ENCODE measurements at regions not wholly inside any gene's neighbourhood (a gene's known extent, or its start where the extent isn't known, plus 50 kb on each side); places are given as distances from the start of the nearest gene placed in this dataset.

- DNase-seq = no peak
- no peaks in the 10 kb centered on the region for H3K27me3 Mint-ChIP-seq
- CTCF ChIA-PET = interaction anchor here (0.6 kb wide), 1 partner anchor 1119 kb away, joined by 3 read pairs; no protein-coding TSS in a partner anchor
- H3K9me3 Mint-ChIP-seq (ENCODE audit: low read depth) = no peaks in the 10 kb centered on the region
- H3K4me3 Mint-ChIP-seq = no peak overlapping the region
- no peaks in the 10 kb centered on the region for H3K36me3 Mint-ChIP-seq (ENCODE audit: low read depth)
- no peak for ATAC-seq
- no peak overlapping the region for H3K27ac Mint-ChIP-seq
- POLR2A ChIA-PET = no interaction called here
- no peaks in the 10 kb centered on the region for H3K4me1 Mint-ChIP-seq
- intact Hi-C loops (cut with DNase I, micrococcal nuclease) = no loop called here
Measured at GRCh38 chr12:83805156-83805772, 1107.3 kb downstream of the SLC6A15 start.

DNA sequence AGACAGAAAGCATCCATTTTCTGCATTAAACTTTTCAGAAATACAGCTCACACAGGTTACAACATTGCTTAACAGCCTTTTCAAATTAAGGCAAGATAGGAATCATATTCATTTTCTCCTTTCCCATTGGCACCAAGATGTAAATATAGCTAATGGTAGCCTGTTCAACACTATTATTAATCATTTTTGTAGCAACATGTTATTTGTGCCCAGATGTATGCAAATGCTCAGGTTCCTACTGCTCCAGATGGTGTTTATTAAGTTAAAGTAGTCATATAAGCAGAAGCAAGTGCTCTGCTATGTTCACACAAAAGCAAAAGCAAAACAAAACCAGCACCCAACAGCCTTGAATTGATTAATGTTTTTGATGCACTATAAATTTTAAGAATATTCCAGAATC lies 1110.6 kb downstream of the SLC6A15 start:
- no peak for DNase-seq
- no peaks in the 10 kb centered on the region for H3K36me3 Mint-ChIP-seq (ENCODE audit: low read depth)
- intact Hi-C loops (cut with DNase I, micrococcal nuclease) = no loop called here
- ChIA-PET POLR2A (no interaction called here), CTCF (no interaction called here)
- H3K4me1 Mint-ChIP-seq = no peaks in the 10 kb centered on the region
- H3K9me3 Mint-ChIP-seq (ENCODE audit: low read depth) = no peaks in the 10 kb centered on the region
- no peak overlapping the region for H3K4me3 Mint-ChIP-seq
- H3K27ac Mint-ChIP-seq = no peak overlapping the region
- H3K27me3 Mint-ChIP-seq = no peaks in the 10 kb centered on the region
- ATAC-seq = no peak

DNA sequence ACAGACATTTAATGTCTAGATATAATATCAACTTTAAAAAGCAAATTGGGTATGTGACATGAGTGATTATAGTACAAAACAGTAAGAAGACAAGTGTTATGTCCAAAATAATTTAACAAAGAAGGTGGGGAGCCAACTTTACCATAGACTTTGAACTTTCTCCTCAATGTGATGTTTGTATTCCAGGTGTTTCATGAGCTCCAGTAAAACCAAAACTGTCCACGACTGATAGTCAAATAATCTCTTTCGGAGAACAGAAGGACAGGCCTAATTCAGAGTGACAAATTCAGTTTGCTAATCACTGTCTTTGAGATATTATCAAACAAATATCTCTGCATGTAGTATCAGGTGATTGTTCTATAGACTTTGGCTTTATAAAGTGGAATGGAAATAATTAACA lies 1112.6 kb downstream of the SLC6A15 start:
- no peak overlapping the region for H3K27ac Mint-ChIP-seq
- H3K36me3 Mint-ChIP-seq (ENCODE audit: low read depth) = no peaks in the 10 kb centered on the region
- no peaks in the 10 kb centered on the region for H3K9me3 Mint-ChIP-seq (ENCODE audit: low read depth)
- CTCF ChIA-PET = no interaction called here
- DNase-seq (no peak), ATAC-seq (no peak)
- H3K27me3 Mint-ChIP-seq = no peaks in the 10 kb centered on the region
- no peak overlapping the region for H3K4me3 Mint-ChIP-seq
- POLR2A ChIA-PET = no interaction called here
- no peaks in the 10 kb centered on the region for H3K4me1 Mint-ChIP-seq
- intact Hi-C loops (cut with DNase I, micrococcal nuclease) = no loop called here

DNA sequence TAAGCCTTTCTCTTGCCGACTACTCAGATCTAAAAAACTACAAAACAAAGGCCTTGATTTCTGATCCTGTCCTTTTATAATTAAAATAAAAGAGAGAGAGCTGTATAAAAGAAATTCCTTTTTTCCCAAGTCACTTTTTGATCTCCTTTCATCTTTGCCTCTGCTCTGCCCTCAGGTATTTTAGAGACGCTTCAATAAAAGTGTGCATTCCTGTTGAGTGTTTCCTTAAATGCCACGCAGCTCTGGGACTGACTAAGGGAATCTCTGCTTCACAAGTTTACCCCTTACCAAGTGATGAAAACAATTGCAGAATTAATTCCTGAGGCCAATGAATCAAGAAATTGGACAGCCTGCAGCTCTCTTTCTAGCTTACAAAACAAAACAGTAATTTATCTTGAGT lies 1109.8 kb downstream of the TMTC2 start:
- H3K36me3 Mint-ChIP-seq (ENCODE audit: low read depth) = no peaks in the 10 kb centered on the region
- H3K4me1 Mint-ChIP-seq = no peaks in the 10 kb centered on the region
- ATAC-seq (no peak), DNase-seq (no peak)
- no peaks in the 10 kb centered on the region for H3K9me3 Mint-ChIP-seq (ENCODE audit: low read depth)
- H3K27ac Mint-ChIP-seq = no peak overlapping the region
- POLR2A ChIA-PET = no interaction called here
- H3K27me3 Mint-ChIP-seq = no peaks in the 10 kb centered on the region
- CTCF ChIA-PET = no interaction called here
- intact Hi-C loops (cut with DNase I, micrococcal nuclease) = no loop called here
- H3K4me3 Mint-ChIP-seq = no peak overlapping the region

DNA sequence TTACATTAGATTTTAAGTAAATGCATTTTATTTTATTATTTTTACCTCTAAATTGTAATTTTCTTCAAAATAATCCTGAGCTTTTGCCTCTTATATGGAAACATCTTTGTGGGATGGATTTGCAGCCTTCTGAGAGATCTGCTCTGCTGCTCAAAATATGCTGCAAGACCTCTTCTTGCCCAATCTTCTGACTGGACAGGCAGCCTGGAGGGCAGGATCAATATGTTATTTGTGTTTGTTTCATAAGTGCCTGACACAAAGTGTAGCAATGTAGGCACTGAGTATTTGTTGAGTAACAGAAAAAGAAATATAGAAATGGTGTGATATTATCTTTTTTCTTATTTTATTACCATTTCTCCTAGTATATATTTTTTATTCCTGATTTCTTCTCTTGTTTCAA lies 1106.9 kb downstream of the TMTC2 start:
- intact Hi-C loops (cut with DNase I, micrococcal nuclease) = no loop called here
- CTCF ChIA-PET = no interaction called here
- Mint-ChIP-seq H3K27me3 (no peaks in the 10 kb centered on the region), H3K4me3 (no peak overlapping the region), H3K36me3 (ENCODE audit: low read depth) (no peaks in the 10 kb centered on the region), H3K9me3 (ENCODE audit: low read depth) (no peaks in the 10 kb centered on the region), H3K27ac (no peak overlapping the region), H3K4me1 (no peaks in the 10 kb centered on the region)
- ATAC-seq = no peak
- POLR2A ChIA-PET = no interaction called here
- DNase-seq = no peak

DNA sequence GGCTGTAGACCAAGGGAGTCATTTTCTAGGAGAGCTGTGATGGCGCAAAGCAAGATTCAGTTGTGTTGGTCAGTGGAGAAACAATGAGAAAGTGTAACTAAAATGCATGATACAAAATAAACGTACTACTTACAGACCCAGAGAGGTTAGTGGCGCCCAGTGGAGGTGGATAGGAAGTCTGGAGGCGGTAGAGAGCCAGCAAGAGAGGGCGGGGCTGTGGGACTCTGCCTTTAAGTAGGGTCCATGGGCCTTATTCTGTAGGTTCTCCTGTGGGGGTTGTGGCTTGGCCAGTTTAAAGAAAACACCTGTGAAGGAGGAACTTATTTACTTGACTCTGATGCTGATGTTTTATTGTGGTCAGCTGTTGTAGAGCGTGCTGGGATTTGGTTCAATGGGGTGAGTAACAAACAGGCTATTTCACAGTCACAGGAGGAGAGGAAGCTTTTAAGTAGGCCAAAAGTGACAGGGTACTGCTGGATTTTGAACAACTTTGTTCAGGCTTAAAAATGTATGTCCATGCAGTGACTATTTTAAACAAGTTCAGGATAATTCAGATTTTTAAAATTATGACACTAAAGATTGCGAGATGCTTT lies 1097.7 kb downstream of the TMTC2 start:
- DNase-seq (no peak), ATAC-seq (no peak)
- CTCF ChIA-PET = no interaction called here
- intact Hi-C loops (cut with DNase I, micrococcal nuclease) = no loop called here
- Mint-ChIP-seq H3K36me3 (ENCODE audit: low read depth) (no peaks in the 10 kb centered on the region), H3K4me1 (no peaks in the 10 kb centered on the region), H3K9me3 (ENCODE audit: low read depth) (peaks cover 2% of the 10 kb centered on the region), H3K27ac (no peak overlapping the region), H3K4me3 (no peak overlapping the region), H3K27me3 (no peaks in the 10 kb centered on the region)
- POLR2A ChIA-PET = no interaction called here

- DNase-seq (no peak), ATAC-seq (no peak)
- ChIA-PET CTCF (no interaction called here), POLR2A (no interaction called here)
- no peaks in the 10 kb centered on the region for H3K27me3 Mint-ChIP-seq
- no peak overlapping the region for H3K27ac Mint-ChIP-seq
- peaks cover 4% of the 10 kb centered on the region for H3K9me3 Mint-ChIP-seq (ENCODE audit: low read depth)
- no peaks in the 10 kb centered on the region for H3K4me1 Mint-ChIP-seq
- H3K4me3 Mint-ChIP-seq = no peak overlapping the region
- intact Hi-C loops (cut with DNase I, micrococcal nuclease) = no loop called here
- no peaks in the 10 kb centered on the region for H3K36me3 Mint-ChIP-seq (ENCODE audit: low read depth)
Measured at GRCh38 chr12:83779526-83779925, 1092.8 kb downstream of the TMTC2 start.

- intact Hi-C loops (cut with DNase I, micrococcal nuclease) = no loop called here
- no peak for DNase-seq
- POLR2A ChIA-PET = no interaction called here
- H3K9me3 Mint-ChIP-seq (ENCODE audit: low read depth) = peaks cover 13% of the 10 kb centered on the region
- ATAC-seq = no peak
- no peak overlapping the region for H3K27ac Mint-ChIP-seq
- no peaks in the 10 kb centered on the region for H3K4me1 Mint-ChIP-seq
- H3K36me3 Mint-ChIP-seq (ENCODE audit: low read depth) = no peaks in the 10 kb centered on the region
- no peak overlapping the region for H3K4me3 Mint-ChIP-seq
- no peaks in the 10 kb centered on the region for H3K27me3 Mint-ChIP-seq
- CTCF ChIA-PET = no interaction called here
Measured at GRCh38 chr12:83769151-83769550, 1082.4 kb downstream of the TMTC2 start.

DNA sequence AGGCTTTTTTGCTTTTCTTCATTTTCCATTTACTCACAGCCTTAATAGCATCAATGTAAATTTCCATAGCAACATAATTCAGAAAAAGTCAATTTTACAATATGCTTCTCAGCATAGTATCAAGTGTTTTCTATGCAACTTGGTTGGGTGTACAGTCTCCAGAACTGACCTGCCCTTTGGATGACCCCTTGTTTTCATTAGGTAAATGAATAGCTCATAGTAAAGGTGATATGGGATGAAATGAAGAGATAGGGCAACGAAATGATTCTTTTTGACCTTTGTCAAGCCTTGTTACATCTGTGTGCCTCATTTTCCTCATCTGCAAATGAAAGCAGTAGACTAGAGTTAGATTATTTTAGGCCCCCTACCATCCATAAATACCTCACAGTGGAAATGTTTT lies 1081.0 kb downstream of the TMTC2 start:
- Mint-ChIP-seq H3K36me3 (ENCODE audit: low read depth) (no peaks in the 10 kb centered on the region), H3K4me1 (no peaks in the 10 kb centered on the region), H3K9me3 (ENCODE audit: low read depth) (peaks cover 5% of the 10 kb centered on the region), H3K27me3 (no peaks in the 10 kb centered on the region), H3K4me3 (no peak overlapping the region), H3K27ac (no peak overlapping the region)
- DNase-seq = no peak
- ATAC-seq = no peak
- POLR2A ChIA-PET = no interaction called here
- intact Hi-C loops (cut with DNase I, micrococcal nuclease) = no loop called here
- CTCF ChIA-PET = no interaction called here

GRCh38 chr12:83763425-83763824 lies 1076.7 kb downstream of the TMTC2 start:
- ATAC-seq = no peak
- Mint-ChIP-seq H3K4me1 (no peaks in the 10 kb centered on the region), H3K4me3 (no peak overlapping the region), H3K27ac (no peak overlapping the region), H3K27me3 (no peaks in the 10 kb centered on the region), H3K36me3 (ENCODE audit: low read depth) (no peaks in the 10 kb centered on the region), H3K9me3 (ENCODE audit: low read depth) (peaks cover 7% of the 10 kb centered on the region)
- DNase-seq = no peak
- ChIA-PET POLR2A (no interaction called here), CTCF (no interaction called here)
- intact Hi-C loops (cut with DNase I, micrococcal nuclease) = no loop called here

GRCh38 chr12:83759906-83760305 lies 1073.2 kb downstream of the TMTC2 start:
- Mint-ChIP-seq H3K27ac (no peak overlapping the region), H3K27me3 (no peaks in the 10 kb centered on the region), H3K4me1 (no peaks in the 10 kb centered on the region), H3K36me3 (ENCODE audit: low read depth) (no peaks in the 10 kb centered on the region), H3K4me3 (no peak overlapping the region), H3K9me3 (ENCODE audit: low read depth) (peaks cover 6% of the 10 kb centered on the region)
- CTCF ChIA-PET = no interaction called here
- DNase-seq (no peak), ATAC-seq (no peak)
- intact Hi-C loops (cut with DNase I, micrococcal nuclease) = no loop called here
- POLR2A ChIA-PET = no interaction called here

- ChIA-PET CTCF (no interaction called here), POLR2A (no interaction called here)
- no peaks in the 10 kb centered on the region for H3K27me3 Mint-ChIP-seq
- DNase-seq (no peak), ATAC-seq (no peak)
- no peaks in the 10 kb centered on the region for H3K4me1 Mint-ChIP-seq
- H3K27ac Mint-ChIP-seq = no peak overlapping the region
- peaks cover 5% of the 10 kb centered on the region for H3K9me3 Mint-ChIP-seq (ENCODE audit: low read depth)
- intact Hi-C loops (cut with DNase I, micrococcal nuclease) = no loop called here
- H3K4me3 Mint-ChIP-seq = no peak overlapping the region
- H3K36me3 Mint-ChIP-seq (ENCODE audit: low read depth) = no peaks in the 10 kb centered on the region
Measured at GRCh38 chr12:83758888-83759631, 1072.4 kb downstream of the TMTC2 start.

Measured in activated CD4-positive, alpha-beta T cell treated with anti-CD3 and anti-CD28 coated beads for 36 hours (primary cell).